OCI-LY3 (cell line): ENCODE measurements at regions not wholly inside any gene's neighbourhood (a gene's known extent, or its start where the extent isn't known, plus 50 kb on each side); places are given as distances from the start of the nearest gene placed in this dataset.

Experiments used
- EZH2phosphoT487 ChIP-seq: fragments of 200-600 bp; shearing (Covaris generic); IDR thresholded peaks from 2 replicates; pipeline ENCODE4 v1.6.1; 2018; ENCODE audit warnings: antibody characterized with exemption, mixed run types, low read depth
- TF ChIP-seq, protein P1 (sequence below): fragments of 200-600, 300-600 bp; sonication (generic); IDR thresholded peaks from 2 replicates; pipeline ENCODE4 v1.5.1; 2014; ENCODE audit warnings: antibody characterized with exemption, low read length, low read depth

DNA sequence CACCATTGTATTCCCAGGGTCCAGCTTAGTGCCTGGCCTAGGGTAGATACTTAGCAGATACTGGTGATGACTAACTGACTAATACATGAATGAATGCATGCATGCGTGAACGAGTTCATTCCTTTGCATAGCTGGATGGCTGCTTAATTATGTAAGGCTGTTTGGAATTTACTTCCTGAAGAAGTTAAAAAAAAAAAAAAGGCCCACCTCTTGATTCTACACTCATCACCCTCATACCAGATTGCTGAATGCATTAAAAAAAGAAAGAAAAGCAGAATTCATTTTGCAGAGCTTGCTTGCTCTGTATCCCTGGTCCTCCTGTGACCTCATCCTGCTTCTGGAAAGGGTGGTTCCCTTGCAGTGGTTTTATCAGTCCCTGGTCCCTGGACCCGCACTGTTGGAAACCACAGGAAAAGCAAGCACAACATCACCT, 277.6 kb upstream of the CFAP20DC start:
- TF ChIP-seq, protein P1, sequence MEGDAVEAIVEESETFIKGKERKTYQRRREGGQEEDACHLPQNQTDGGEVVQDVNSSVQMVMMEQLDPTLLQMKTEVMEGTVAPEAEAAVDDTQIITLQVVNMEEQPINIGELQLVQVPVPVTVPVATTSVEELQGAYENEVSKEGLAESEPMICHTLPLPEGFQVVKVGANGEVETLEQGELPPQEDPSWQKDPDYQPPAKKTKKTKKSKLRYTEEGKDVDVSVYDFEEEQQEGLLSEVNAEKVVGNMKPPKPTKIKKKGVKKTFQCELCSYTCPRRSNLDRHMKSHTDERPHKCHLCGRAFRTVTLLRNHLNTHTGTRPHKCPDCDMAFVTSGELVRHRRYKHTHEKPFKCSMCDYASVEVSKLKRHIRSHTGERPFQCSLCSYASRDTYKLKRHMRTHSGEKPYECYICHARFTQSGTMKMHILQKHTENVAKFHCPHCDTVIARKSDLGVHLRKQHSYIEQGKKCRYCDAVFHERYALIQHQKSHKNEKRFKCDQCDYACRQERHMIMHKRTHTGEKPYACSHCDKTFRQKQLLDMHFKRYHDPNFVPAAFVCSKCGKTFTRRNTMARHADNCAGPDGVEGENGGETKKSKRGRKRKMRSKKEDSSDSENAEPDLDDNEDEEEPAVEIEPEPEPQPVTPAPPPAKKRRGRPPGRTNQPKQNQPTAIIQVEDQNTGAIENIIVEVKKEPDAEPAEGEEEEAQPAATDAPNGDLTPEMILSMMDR: no peak
- no peak for TF ChIP-seq EZH2phosphoT487
